MG63 (cell line): ENCODE measurements at regions not wholly inside any gene's neighbourhood (a gene's known extent, or its start where the extent isn't known, plus 50 kb on each side); places are given as distances from the start of the nearest gene placed in this dataset.

Experiments used
- DNase-seq: peaks from one replicate; pipeline ENCODE4 v3.0.0-alpha.2; 2020
- H3K27me3 ChIP-seq: fragments of 250-450 bp; sonication (Bioruptor Pico); 2 replicates; pipeline ENCODE4 v1.5.1; 2020; ENCODE audit warnings: mild to moderate bottlenecking, moderate library complexity
- H3K36me3 ChIP-seq: fragments of 250-450 bp; sonication (Bioruptor Pico); 2 replicates; pipeline ENCODE4 v1.5.1; 2020; ENCODE audit warnings: mild to moderate bottlenecking, moderate library complexity
- H3K4me3 ChIP-seq: fragments of 250-450 bp; sonication (Bioruptor Pico); 2 replicates; pipeline ENCODE4 v1.5.1; 2020; ENCODE audit warnings: mild to moderate bottlenecking, moderate library complexity
- H3K9me3 ChIP-seq: fragments of 250-450 bp; sonication (Bioruptor Pico); 2 replicates; pipeline ENCODE4 v1.5.1; 2020; ENCODE audit warnings: mild to moderate bottlenecking, moderate library complexity

DNA sequence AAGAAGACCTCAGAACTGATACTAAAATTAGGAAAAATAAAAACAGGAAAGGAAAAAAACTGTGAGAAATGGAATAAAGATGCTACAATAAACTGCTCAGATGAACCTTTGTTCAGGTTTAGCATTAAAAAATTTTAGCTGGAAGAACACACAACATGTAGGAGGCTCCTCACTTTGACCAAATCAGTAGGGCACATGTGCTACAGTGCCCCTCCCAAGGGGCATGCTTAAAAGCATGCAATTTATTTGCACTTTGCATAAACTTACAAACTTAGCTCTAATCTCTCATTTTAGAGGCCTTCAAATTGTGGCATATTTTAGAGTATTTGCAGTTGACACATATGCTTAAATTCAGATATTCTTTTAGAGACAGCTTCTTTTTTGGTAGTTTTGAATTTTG is 570.2 kb downstream of the UTRN start:
- Histone ChIP-seq H3K9me3 (no peaks in the 10 kb centered on the region; the same call in 1 of the 2 replicates), H3K27me3 (no peaks in the 10 kb centered on the region), H3K4me3 (no peak overlapping the region), H3K36me3 (no peaks in the 10 kb centered on the region)
- no peak for DNase-seq

DNA sequence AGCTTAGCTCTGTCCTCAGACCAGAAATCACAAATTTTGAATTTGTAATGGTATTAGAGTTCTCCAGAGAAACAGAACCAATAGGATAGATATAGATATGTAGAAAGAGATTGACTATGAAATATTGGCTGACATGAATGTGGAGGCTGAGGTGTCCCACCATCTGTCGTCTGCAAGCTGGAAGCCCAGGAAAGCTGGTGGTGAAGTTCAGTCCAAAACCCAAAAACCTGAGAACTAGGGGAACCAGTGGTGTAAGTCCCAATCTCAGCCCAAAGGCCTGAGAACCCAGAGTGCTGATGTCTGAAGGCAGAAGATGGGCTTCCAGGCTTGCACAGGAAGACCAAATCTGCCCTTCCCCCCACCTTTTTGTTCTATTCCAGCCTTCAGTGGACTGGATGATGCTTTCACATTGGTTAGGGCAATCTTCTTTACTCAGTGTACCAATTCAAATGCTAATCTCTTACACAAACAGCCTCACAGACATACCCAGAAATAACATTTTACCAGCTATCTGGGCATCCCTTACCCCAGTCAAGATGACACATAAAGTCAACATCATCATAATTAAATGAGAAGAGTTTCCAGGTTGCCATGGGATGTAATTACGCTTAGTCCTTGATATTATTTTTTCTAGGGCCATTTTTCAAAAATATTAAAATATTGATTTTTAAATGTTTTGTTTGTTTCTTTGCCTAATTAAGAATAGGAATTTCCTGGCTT is 570.8 kb downstream of the UTRN start:
- H3K36me3 ChIP-seq = no peaks in the 10 kb centered on the region
- no peak for DNase-seq
- H3K9me3 ChIP-seq = no peaks in the 10 kb centered on the region; the same call in 1 of the 2 replicates
- no peak overlapping the region for H3K4me3 ChIP-seq
- no peaks in the 10 kb centered on the region for H3K27me3 ChIP-seq

DNA sequence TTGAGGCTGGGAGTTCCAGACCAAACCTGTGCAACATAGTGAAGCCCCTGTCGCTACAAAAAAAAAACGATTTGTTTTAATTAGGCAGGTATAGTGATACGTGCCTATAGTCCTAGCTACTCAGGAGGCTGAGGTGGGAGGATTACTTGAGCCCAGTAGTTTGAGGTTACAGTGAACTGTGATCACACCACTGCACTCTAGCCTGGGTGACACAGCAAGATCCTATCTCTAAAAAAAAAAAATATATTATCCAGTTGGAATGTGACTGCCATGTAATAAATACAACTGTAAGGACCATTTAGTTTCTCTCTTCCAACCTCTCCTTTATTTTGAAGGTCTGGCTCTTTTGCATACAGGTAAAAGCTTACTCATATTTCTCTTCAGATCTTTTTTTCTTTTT is 571.5 kb downstream of the UTRN start:
- Histone ChIP-seq H3K27me3 (no peaks in the 10 kb centered on the region), H3K4me3 (no peak overlapping the region), H3K9me3 (no peaks in the 10 kb centered on the region; the same call in 1 of the 2 replicates), H3K36me3 (no peaks in the 10 kb centered on the region)
- DNase-seq = no peak

DNA sequence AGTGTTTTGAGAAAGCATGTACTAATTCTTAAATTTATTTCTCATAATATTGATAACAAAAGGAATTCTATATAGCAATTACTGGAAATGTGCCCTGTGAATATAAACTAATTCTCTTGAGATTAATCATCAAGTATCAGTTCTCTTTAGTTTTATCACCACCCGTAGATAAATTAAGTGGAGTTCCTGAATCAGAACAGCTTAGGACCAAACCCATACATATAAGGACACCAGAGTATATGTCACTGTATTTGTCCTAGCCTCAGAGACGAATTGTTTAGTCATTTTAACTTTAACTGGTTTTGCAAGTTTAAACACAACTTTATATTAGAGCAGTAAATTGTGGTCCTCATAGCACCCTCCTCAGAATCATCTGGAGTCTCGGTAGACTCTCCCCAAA is 572.0 kb downstream of the UTRN start:
- DNase-seq = no peak
- H3K27me3 ChIP-seq = no peaks in the 10 kb centered on the region
- no peaks in the 10 kb centered on the region; the same call in 1 of the 2 replicates for H3K9me3 ChIP-seq
- no peaks in the 10 kb centered on the region for H3K36me3 ChIP-seq
- H3K4me3 ChIP-seq = no peak overlapping the region

DNA sequence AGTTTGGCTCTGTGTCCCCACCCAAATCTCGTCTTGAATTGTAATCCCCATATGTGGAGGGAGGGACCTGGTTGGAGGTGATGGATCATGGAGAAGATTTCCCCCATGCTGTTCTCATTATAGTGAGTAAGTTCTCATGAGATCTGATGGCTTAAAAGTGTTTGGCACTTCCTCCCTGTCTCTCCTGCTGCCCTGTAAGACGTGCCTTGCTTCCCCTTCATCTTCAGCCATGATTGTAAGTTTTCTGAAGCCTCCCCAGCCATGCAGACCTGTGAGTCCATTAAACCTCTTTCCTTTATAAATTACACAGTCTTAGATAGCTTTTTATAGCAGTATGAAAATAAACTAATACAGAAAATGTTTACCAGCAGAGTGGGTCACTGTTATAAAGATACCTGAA is 577.6 kb downstream of the UTRN start:
- DNase-seq = no peak
- Histone ChIP-seq H3K9me3 (no peaks in the 10 kb centered on the region; the same call in 1 of the 2 replicates), H3K27me3 (no peaks in the 10 kb centered on the region), H3K4me3 (no peak overlapping the region), H3K36me3 (no peaks in the 10 kb centered on the region)

DNA sequence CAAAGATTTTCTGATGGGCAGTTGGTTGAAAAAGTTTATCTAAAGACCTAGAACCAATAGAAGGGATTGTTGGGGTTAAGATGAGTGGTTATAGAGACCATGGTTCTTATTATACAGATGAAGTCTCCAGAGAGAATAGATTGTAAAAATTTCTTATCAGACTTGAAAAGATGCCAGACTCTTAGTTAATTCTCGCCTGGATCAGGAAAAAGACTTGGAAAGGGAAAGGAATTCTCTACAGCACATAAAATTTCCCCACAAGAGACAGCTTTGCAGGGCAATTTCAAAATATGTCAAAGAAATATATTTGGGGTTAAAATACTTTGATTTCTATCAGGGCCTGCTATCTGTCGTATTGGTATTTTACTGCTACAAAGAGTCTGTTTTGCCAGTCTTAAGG is 582.6 kb downstream of the UTRN start:
- H3K27me3 ChIP-seq = no peaks in the 10 kb centered on the region
- H3K36me3 ChIP-seq = no peaks in the 10 kb centered on the region
- H3K4me3 ChIP-seq = no peak overlapping the region
- no peaks in the 10 kb centered on the region for H3K9me3 ChIP-seq
- DNase-seq = no peak

DNA sequence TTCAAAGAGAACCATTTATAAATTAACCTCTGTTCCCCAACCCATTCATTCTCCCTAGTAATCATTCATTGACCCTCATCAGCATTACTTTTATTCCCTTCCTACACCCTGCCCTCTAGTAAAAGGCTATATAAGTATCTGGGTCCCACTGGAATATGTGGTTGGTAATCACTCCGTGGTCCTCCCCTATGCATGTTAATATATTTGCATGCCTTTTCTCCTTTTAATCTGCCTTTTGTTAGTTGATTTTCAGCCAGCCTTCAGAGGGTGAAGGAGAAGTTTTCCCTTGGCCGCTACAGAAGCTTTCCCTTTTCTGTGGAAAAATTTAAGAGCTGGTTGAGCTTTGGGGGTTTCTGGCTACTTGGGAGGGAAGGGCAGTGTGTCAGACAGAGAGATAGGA is 585.6 kb downstream of the UTRN start:
- Histone ChIP-seq H3K27me3 (no peaks in the 10 kb centered on the region), H3K36me3 (no peaks in the 10 kb centered on the region), H3K9me3 (peaks cover 2% of the 10 kb centered on the region; the same call in 1 of the 2 replicates), H3K4me3 (no peak overlapping the region)
- no peak for DNase-seq

DNA sequence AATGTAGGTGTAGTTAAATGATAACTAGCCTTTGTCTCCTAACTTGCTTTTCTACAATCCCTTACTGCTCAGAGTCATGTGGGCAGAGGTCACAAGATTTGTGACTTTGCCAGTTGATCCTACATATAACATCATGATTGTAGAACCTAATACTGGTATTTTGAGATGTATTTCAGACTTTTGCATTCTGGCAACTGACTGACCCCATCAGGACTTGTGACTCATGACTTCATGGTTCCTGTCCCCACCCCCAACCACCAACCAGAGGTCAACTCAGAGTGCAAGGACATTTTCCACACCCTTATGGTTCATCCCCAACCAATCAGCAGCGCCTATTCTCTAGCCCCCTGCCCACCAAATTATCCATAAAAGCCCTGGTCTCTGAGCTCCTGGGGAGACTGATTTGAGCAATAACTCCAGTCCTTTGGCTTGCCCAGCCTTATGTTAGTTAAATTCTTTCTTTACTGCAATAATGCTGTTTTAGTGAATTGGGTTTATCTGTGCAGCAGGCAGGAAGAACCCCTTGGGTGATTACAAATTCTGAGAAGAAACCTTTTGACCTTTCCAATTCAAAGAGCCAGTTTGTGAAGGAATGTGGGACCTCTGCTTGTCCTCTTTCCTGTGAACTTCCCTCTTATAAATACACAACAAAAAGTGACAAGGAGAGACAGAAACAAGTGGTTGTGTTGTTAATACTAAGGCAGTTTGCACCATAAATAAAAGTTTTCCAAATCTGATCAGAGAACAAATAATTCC is 588.7 kb downstream of the UTRN start:
- no peak overlapping the region for H3K4me3 ChIP-seq
- no peak for DNase-seq
- H3K36me3 ChIP-seq = no peaks in the 10 kb centered on the region
- H3K27me3 ChIP-seq = no peaks in the 10 kb centered on the region
- peaks cover 2% of the 10 kb centered on the region; the same call in 1 of the 2 replicates for H3K9me3 ChIP-seq

DNA sequence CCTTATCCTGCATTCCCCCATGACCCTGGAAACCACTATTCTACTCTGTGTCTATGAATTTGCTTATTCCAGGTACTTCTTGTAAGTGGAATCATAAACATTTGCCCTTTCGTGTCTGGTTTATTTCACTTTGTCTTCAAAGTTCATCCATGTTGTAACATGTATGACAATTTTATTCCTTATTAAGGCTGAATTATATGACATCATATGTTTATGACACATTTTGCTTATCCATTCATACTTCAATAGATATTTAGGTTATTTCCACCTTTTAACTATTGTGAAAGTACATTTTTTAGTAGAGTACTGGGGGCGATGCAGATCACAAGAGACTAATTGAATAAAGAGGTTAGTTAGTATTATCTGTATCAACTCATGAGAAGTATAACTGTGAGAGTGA is 591.6 kb downstream of the UTRN start:
- Histone ChIP-seq H3K4me3 (no peak overlapping the region), H3K9me3 (peaks cover 2% of the 10 kb centered on the region; the same call in 1 of the 2 replicates), H3K27me3 (no peaks in the 10 kb centered on the region), H3K36me3 (no peaks in the 10 kb centered on the region)
- DNase-seq = no peak

DNA sequence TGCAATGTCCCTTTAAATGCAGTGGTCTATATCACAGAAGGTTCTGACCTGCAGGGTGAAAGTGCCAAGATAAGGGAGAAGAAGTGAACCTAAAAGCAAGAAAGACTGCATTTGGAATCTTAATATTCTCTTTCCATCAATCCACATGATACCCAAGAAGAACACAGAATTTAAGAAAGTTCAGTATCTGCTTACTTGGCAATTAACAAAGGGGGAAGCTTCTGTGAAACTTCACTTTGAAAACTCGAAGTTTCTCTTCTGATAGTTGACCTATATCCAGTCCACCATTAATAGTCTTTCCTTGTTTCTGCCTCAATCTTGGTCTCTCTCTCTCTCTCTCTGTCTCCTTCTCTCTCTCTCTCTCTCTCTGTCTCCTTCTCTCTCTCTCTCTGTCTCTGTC is 592.0 kb downstream of the UTRN start:
- no peak for DNase-seq
- H3K36me3 ChIP-seq = no peaks in the 10 kb centered on the region
- no peaks in the 10 kb centered on the region for H3K27me3 ChIP-seq
- H3K4me3 ChIP-seq = no peak overlapping the region
- peaks cover 2% of the 10 kb centered on the region; the same call in 1 of the 2 replicates for H3K9me3 ChIP-seq

DNA sequence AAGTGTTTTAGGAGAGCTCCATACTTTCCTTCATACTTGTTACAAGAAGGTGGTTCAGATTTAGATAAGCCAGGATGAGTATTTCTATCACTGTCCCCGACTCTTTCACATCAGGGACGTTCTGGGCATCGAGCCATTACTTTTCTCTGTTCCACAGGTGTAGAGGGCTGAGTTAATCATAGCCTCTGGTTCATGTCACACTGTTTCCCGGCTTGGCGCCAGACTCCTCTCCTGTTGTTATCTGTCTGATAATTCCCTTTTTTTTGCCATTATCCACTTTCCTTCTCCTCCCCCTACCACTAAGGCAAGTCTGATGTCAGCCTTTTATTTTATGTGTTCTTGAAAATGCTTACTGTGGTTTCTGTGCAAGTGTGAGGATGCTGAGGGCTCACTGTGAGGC is 593.4 kb downstream of the UTRN start:
- DNase-seq = no peak
- H3K27me3 ChIP-seq = no peaks in the 10 kb centered on the region
- no peak overlapping the region for H3K4me3 ChIP-seq
- no peaks in the 10 kb centered on the region for H3K36me3 ChIP-seq
- peaks cover 2% of the 10 kb centered on the region; the same call in 1 of the 2 replicates for H3K9me3 ChIP-seq

DNA sequence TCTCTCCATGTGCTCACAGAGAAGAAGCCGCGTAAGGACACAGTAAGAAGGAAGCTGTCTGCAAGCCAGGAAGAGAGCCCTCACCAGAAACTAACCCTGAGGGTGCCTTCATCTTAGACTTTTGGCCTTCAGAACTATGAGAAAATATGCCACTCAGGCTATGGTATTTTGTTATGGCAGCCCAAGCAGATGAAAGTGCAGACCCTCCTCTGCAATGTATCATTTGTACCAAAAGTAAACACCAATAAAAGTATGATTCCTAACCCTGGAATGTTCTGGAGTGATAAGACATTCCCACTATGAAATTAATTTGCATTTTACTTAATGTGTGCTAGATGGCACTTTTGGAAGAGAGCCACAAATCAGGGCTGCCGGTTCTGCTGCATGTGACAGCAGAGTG is 594.3 kb downstream of the UTRN start:
- no peaks in the 10 kb centered on the region for H3K36me3 ChIP-seq
- H3K27me3 ChIP-seq = no peaks in the 10 kb centered on the region
- peaks cover 2% of the 10 kb centered on the region; the same call in 1 of the 2 replicates for H3K9me3 ChIP-seq
- DNase-seq = no peak
- no peak overlapping the region for H3K4me3 ChIP-seq

DNA sequence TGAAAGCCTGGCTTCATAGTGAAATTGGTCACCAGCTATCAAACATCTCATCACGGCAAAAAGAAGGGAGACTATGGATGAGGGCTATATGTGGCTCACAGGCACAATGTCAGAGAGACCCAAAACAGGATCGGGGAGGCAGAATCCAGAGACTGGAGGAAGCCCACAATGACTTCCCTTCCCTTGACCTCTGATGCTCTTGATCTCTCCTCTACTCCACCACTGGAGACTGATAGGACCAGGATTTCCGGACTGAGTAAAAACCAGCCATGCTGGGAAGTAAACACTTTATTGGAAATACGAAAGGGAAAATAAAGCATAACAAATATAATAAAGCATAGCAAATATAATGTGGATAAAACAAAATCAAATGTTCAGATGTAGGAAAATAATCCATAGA is 597.3 kb downstream of the UTRN start:
- H3K36me3 ChIP-seq = no peaks in the 10 kb centered on the region
- H3K4me3 ChIP-seq = no peak overlapping the region
- DNase-seq = no peak
- no peaks in the 10 kb centered on the region for H3K9me3 ChIP-seq
- no peaks in the 10 kb centered on the region for H3K27me3 ChIP-seq

DNA sequence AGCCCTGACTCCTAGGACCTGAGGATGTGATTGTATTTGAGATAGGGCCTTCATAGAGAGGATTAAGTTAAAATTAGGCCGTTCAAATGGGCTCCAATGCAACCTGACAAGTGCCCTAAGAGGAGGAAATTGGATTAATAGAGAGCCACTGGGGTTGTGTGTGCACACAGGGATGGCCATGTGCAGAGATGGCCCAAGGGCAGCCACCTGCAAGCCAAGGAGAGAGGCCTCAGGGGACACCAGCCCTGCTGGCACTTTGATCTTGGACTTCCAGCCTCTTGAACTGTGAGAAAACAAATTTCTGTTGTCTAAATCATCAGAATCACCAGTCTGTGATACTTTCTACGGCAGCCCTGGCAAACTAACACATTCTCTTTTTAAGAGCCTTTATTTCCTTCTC is 598.8 kb downstream of the UTRN start:
- no peaks in the 10 kb centered on the region for H3K9me3 ChIP-seq
- no peaks in the 10 kb centered on the region for H3K36me3 ChIP-seq
- H3K4me3 ChIP-seq = no peak overlapping the region
- DNase-seq = no peak
- no peaks in the 10 kb centered on the region for H3K27me3 ChIP-seq

DNA sequence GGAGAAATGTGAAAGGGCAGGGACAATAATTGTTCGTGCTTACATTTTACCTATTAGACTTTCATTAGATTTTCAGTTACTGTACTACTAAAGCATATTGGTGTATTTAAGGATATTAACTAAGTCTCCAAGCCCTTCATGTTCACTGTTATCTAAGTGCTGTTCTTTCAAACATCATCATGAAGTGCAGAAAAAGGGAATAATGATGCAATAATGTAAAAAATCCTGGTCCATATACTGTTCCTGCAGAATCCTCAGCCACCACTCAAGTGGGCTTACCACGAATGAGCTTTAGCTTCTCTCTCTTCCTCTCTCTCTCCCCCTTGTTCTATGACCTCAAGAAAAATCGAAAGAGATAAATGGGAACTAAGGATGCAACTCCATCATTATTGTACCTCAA is 600.7 kb downstream of the UTRN start:
- DNase-seq = no peak
- H3K4me3 ChIP-seq = no peak overlapping the region
- H3K27me3 ChIP-seq = no peaks in the 10 kb centered on the region
- no peaks in the 10 kb centered on the region for H3K9me3 ChIP-seq
- no peaks in the 10 kb centered on the region for H3K36me3 ChIP-seq

DNA sequence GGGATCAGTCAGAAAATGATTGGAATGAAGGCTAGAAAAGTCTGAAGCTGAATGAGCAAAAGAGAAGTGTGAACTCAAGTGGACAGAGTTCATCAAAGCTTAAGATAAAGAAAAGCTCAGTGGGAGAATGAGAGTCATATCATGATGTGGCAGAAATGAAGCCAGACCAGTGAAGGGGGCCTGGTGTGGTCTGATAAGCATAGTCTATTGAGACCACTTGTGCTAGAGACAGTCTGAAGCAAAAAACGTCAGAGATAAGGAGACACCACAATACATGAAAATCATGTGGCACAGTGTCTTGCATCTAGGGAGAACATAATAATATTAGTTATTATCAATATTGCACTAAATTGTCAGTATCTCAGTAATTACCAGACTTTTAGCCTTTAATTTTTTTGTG is 601.5 kb downstream of the UTRN start:
- no peak overlapping the region for H3K4me3 ChIP-seq
- no peak for DNase-seq
- no peaks in the 10 kb centered on the region for H3K9me3 ChIP-seq
- no peaks in the 10 kb centered on the region for H3K27me3 ChIP-seq
- no peaks in the 10 kb centered on the region for H3K36me3 ChIP-seq

DNA sequence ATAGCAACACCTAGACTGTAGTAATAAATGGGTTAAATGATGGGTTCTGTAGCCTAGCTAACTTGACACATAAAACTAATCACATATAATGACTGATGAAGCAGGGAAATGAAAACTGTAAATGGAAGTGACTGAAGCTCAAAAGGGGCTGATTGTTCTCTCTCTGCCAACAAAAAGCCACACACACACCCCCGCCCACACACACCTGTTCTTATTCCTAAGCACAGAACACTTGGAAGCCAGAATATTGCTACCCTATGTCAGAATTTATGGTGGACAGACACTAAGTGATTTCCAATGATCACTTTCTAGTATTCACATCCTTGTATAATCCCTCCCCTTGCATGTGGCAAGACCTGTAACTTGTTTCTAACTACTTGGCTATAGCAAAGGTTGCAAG is 603.5 kb downstream of the UTRN start:
- H3K9me3 ChIP-seq = no peaks in the 10 kb centered on the region
- H3K36me3 ChIP-seq = no peaks in the 10 kb centered on the region
- no peak for DNase-seq
- no peak overlapping the region for H3K4me3 ChIP-seq
- no peaks in the 10 kb centered on the region for H3K27me3 ChIP-seq

DNA sequence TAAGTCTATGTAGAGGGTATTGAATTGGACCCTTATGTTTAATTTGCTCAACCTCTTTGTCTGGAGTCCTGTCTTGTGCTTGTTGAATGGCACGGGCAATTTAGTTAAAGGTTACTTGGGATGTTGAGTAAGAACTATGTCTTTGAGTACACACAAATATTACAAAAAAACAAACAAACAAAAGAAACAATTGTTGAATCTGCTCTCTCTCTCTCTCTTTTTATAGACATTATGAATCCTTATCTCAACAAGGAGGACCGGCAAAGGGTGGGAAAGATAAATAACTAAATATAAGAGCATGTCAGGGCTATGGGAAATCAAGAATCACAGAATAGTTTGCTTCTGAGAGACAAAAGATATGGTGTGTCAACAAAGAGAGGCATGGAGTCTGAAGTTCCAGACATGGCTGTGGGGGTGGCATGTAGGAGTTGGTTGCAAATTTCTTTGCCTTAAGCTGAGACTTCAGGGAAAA is 608.6 kb downstream of the UTRN start:
- DNase-seq = no peak
- no peaks in the 10 kb centered on the region for H3K27me3 ChIP-seq

More for the DNA sequence above, 608.6 kb downstream of the UTRN start:
- Histone ChIP-seq H3K36me3 (no peaks in the 10 kb centered on the region), H3K4me3 (no peak overlapping the region), H3K9me3 (no peaks in the 10 kb centered on the region; the same call in 1 of the 2 replicates)
